ENCODE measurements at regions not wholly inside any gene's neighbourhood (a gene's known extent, or its start where the extent isn't known, plus 50 kb on each side); places are given as distances from the start of the nearest gene placed in this dataset.

DNA sequence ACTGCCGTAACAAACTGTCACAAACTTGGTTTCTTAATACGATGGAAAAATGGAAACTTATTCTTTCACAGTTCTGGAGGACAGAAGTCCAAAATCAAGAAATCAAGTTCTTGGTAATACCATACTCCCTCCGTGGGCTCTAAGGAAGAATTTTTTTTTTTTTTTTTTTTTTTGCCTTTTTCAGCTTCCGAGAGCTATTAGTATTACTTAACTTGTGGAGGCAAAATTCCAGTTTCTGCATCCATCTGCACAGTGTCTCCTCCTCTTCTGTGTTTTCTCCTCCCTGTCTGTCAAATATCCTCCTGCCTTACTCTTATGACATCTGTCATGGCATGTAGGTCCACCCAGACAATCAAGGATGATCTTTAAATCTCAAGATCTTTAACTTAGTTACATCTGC lies 426.6 kb downstream of the SPRY1 start:
- no peaks in the 10 kb centered on the region for H3K4me1 ChIP-seq (ENCODE audit: low read length)
- no peak overlapping the region for H2AFZ ChIP-seq (ENCODE audit: low read length)
- no peak overlapping the region for H3K4me2 ChIP-seq (ENCODE audit: low read depth, low read length)
- no peak overlapping the region for H3K9ac ChIP-seq (ENCODE audit: low read length)
- H4K20me1 ChIP-seq (ENCODE audit: insufficient read depth, low read length): no peaks in the 10 kb centered on the region
- TF ChIP-seq EZH2 (optimal IDR thresholded peaks at IDR 0.05; ENCODE audit: low read depth, low read length): no peak
- no peaks in the 10 kb centered on the region for H3K36me3 ChIP-seq (replicated peaks; ENCODE audit: insufficient read depth, low read length)
- no peaks in the 10 kb centered on the region for H3K79me2 ChIP-seq (ENCODE audit: low read length)
- no peak overlapping the region for H3K27ac ChIP-seq (ENCODE audit: low read length)
- no peak overlapping the region for H3K4me3 ChIP-seq (ENCODE audit: low read length)
- H3F3A ChIP-seq (ENCODE audit: insufficient read depth, low read length): no peaks in the 10 kb centered on the region
- no peaks in the 10 kb centered on the region for H3K9me2 ChIP-seq (replicated peaks; ENCODE audit: insufficient read depth, low read length)
- H3K9me3 ChIP-seq (replicated peaks; ENCODE audit: insufficient read depth, low read length): no peaks in the 10 kb centered on the region
- H3K27me3 ChIP-seq (replicated peaks; ENCODE audit: insufficient read depth, low read length): no peaks in the 10 kb centered on the region
- no peak for DNase-seq

DNA sequence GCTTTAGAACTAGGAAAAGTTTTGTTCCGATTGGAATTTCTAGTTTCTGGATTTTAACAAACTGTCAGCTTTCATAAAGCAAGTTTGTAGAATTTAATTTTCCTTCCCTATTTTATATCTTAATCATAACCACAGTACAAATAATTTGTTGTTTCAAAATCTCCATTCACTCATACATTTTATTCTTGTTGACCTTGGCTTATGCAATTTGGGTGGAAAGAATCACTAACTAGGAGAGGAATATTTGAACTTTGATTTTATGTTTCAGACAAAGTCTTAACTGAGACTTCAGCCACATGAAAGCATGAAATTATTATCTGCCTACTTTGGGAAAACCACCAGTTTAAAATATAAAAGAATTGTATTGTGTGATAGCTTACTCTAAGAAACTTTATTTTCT lies 427.9 kb downstream of the SPRY1 start:
- no peaks in the 10 kb centered on the region for H3K9me2 ChIP-seq (replicated peaks; ENCODE audit: insufficient read depth, low read length)
- H4K20me1 ChIP-seq (ENCODE audit: insufficient read depth, low read length): no peaks in the 10 kb centered on the region
- no peak overlapping the region for H3K4me3 ChIP-seq (ENCODE audit: low read length)
- no peak for TF ChIP-seq EZH2phosphoT487 (IDR thresholded peaks at IDR 0.05; ENCODE audit: low read length)
- no peak for TF ChIP-seq EZH2 (optimal IDR thresholded peaks at IDR 0.05; ENCODE audit: low read depth, low read length)
- TF ChIP-seq, protein P1, sequence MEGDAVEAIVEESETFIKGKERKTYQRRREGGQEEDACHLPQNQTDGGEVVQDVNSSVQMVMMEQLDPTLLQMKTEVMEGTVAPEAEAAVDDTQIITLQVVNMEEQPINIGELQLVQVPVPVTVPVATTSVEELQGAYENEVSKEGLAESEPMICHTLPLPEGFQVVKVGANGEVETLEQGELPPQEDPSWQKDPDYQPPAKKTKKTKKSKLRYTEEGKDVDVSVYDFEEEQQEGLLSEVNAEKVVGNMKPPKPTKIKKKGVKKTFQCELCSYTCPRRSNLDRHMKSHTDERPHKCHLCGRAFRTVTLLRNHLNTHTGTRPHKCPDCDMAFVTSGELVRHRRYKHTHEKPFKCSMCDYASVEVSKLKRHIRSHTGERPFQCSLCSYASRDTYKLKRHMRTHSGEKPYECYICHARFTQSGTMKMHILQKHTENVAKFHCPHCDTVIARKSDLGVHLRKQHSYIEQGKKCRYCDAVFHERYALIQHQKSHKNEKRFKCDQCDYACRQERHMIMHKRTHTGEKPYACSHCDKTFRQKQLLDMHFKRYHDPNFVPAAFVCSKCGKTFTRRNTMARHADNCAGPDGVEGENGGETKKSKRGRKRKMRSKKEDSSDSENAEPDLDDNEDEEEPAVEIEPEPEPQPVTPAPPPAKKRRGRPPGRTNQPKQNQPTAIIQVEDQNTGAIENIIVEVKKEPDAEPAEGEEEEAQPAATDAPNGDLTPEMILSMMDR (IDR thresholded peaks at IDR 0.05; ENCODE audit: low read length): no peak
- no peaks in the 10 kb centered on the region for H3K79me2 ChIP-seq (ENCODE audit: low read length)
- H3F3A ChIP-seq (ENCODE audit: insufficient read depth, low read length): no peaks in the 10 kb centered on the region
- DNase-seq: no peak
- H3K9me3 ChIP-seq (replicated peaks; ENCODE audit: insufficient read depth, low read length): no peaks in the 10 kb centered on the region
- H3K4me1 ChIP-seq (ENCODE audit: low read length): no peaks in the 10 kb centered on the region
- no peak overlapping the region for H3K27ac ChIP-seq (ENCODE audit: low read length)
- H2AFZ ChIP-seq (ENCODE audit: low read length): no peak overlapping the region
- no peak overlapping the region for H3K4me2 ChIP-seq (ENCODE audit: low read depth, low read length)
- no peaks in the 10 kb centered on the region for H3K27me3 ChIP-seq (replicated peaks; ENCODE audit: insufficient read depth, low read length)
- H3K9ac ChIP-seq (ENCODE audit: low read length): no peak overlapping the region
- H3K36me3 ChIP-seq (replicated peaks; ENCODE audit: insufficient read depth, low read length): no peaks in the 10 kb centered on the region

DNA sequence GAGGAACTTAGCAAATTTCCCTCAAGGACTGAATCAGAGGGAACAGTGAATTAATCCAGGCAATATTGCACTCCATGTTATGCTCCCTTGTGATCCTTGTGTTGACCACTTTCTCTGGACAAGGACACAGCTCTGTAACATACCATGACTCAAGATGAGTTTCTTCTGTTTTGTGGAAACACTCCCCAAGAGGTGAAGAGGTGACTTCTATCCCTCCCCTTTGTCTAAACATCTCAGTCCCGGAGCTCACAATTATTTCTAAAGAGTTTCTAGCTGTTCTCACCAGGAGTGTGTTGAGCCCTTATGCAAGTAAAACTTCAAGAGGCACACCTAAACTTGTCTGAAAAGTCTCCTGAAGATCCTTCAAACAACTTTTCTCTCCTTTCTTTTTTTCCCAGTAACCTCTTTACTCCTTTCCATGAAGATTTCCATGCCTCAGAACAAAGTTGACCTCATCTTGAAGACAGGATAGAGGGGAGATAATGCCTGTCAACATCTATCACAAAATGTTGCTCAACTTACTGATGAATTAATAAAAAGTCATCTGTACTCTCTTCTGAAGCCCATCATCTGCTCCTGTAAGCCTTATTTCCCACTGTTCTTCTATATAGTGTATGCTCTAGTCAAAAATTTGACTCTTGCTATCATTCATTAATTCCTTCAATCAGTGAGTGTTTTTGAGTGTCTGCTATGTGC lies 429.1 kb downstream of the SPRY1 start:
- Histone ChIP-seq H3K79me2 (ENCODE audit: low read length) (no peaks in the 10 kb centered on the region), H3K9ac (ENCODE audit: low read length) (no peak overlapping the region), H3K36me3 (replicated peaks; ENCODE audit: insufficient read depth, low read length) (no peaks in the 10 kb centered on the region), H3K4me1 (ENCODE audit: low read length) (no peaks in the 10 kb centered on the region), H3F3A (ENCODE audit: insufficient read depth, low read length) (no peaks in the 10 kb centered on the region), H3K4me2 (ENCODE audit: low read depth, low read length) (no peak overlapping the region), H3K9me3 (replicated peaks; ENCODE audit: insufficient read depth, low read length) (no peaks in the 10 kb centered on the region), H2AFZ (ENCODE audit: low read length) (no peak overlapping the region), H3K27me3 (replicated peaks; ENCODE audit: insufficient read depth, low read length) (no peaks in the 10 kb centered on the region), H3K9me2 (replicated peaks; ENCODE audit: insufficient read depth, low read length) (no peaks in the 10 kb centered on the region), H3K4me3 (ENCODE audit: low read length) (no peak overlapping the region), H4K20me1 (ENCODE audit: insufficient read depth, low read length) (no peaks in the 10 kb centered on the region), H3K27ac (ENCODE audit: low read length) (no peak overlapping the region)
- TF ChIP-seq EZH2 (optimal IDR thresholded peaks at IDR 0.05; ENCODE audit: low read depth, low read length) (no peak), EZH2phosphoT487 (IDR thresholded peaks at IDR 0.05; ENCODE audit: low read length) (no peak)
- TF ChIP-seq, protein P1 (IDR thresholded peaks at IDR 0.05; ENCODE audit: low read length): no peak
- DNase-seq: no peak

DNA sequence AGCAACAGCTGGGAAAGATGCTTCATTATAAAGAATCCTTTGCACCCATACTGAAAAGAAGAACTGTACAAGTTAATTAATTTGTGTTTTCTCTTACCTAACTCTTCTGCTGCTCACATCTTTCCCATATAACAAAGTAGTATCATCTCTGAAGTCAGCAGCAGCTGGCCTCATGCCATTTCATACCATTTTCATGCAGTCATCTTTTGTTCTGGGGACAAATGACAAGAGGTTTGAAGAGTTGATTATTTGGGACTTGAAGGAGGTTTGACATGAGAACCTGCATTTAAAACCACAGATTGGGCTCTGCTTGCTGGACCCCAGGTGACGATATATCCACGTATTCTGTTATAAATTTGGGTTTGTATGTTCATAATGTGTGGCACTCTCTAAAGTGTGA lies 430.3 kb downstream of the SPRY1 start:
- Histone ChIP-seq H3K4me2 (ENCODE audit: low read depth, low read length) (no peak overlapping the region), H3K4me1 (ENCODE audit: low read length) (no peaks in the 10 kb centered on the region), H3K27me3 (replicated peaks; ENCODE audit: insufficient read depth, low read length) (no peaks in the 10 kb centered on the region), H3K27ac (ENCODE audit: low read length) (no peak overlapping the region), H3K9me3 (replicated peaks; ENCODE audit: insufficient read depth, low read length) (no peaks in the 10 kb centered on the region), H3K4me3 (ENCODE audit: low read length) (no peak overlapping the region), H3K79me2 (ENCODE audit: low read length) (no peaks in the 10 kb centered on the region), H3K9ac (ENCODE audit: low read length) (no peak overlapping the region), H2AFZ (ENCODE audit: low read length) (no peak overlapping the region), H4K20me1 (ENCODE audit: insufficient read depth, low read length) (no peaks in the 10 kb centered on the region), H3F3A (ENCODE audit: insufficient read depth, low read length) (no peaks in the 10 kb centered on the region), H3K36me3 (replicated peaks; ENCODE audit: insufficient read depth, low read length) (no peaks in the 10 kb centered on the region), H3K9me2 (replicated peaks; ENCODE audit: insufficient read depth, low read length) (no peaks in the 10 kb centered on the region)
- no peak for TF ChIP-seq EZH2phosphoT487 (IDR thresholded peaks at IDR 0.05; ENCODE audit: low read length)
- TF ChIP-seq, protein P1 (IDR thresholded peaks at IDR 0.05; ENCODE audit: low read length): no peak
- no peak for TF ChIP-seq EZH2 (optimal IDR thresholded peaks at IDR 0.05; ENCODE audit: low read depth, low read length)
- no peak for DNase-seq

Measured in MM.1S (cell line).